Chondrocyte (in vitro differentiated cells): ENCODE measurements at regions not wholly inside any gene's neighbourhood (a gene's known extent, or its start where the extent isn't known, plus 50 kb on each side); places are given as distances from the start of the nearest gene placed in this dataset.
"Not testable (repeated sequence)": the region's sequence is repeated elsewhere in the genome, so short reads cannot be mapped to it uniquely, and the experiment has no call there.

ENCODE experiments used
- DNase-seq: peaks from one replicate; pipeline ENCODE4 v3.0.0; 2021; ENCODE audit warnings: mixed read lengths, low spot score
- H3K27ac Mint-ChIP-seq: one replicate; pipeline ENCODE4 v1.8.0; 2021; ENCODE audit warnings: mild to moderate bottlenecking, moderate library complexity, mixed read lengths; ENCODE audit not compliant: unreplicated experiment
- H3K27me3 Mint-ChIP-seq: 2 replicates; pipeline ENCODE4 v1.8.0; 2021; ENCODE audit warnings: low read depth, mixed read lengths
- H3K36me3 Mint-ChIP-seq: 2 replicates; pipeline ENCODE4 v1.8.0; 2021; ENCODE audit warnings: low read depth, mixed read lengths
- H3K4me1 Mint-ChIP-seq: 2 replicates; pipeline ENCODE4 v1.8.0; 2021; ENCODE audit warnings: low read depth, mild to moderate bottlenecking, mixed read lengths
- H3K4me3 Mint-ChIP-seq: one replicate; pipeline ENCODE4 v1.8.0; 2021; ENCODE audit warnings: mild to moderate bottlenecking, moderate library complexity, mixed read lengths; ENCODE audit not compliant: unreplicated experiment
- H3K9me3 Mint-ChIP-seq: 2 replicates; pipeline ENCODE4 v1.8.0; 2021; ENCODE audit warnings: low read depth, mixed read lengths
- CTCF ChIP-seq: fragments of 200-600 bp; sonication (generic); IDR thresholded peaks from 2 replicates; pipeline ENCODE4 v1.5.0; 2021; ENCODE audit warnings: antibody characterized with exemption, mild to moderate bottlenecking, moderate library complexity

- no peak for TF ChIP-seq CTCF
- Mint-ChIP-seq H3K9me3 (peaks cover 26% of the 10 kb centered on the region), H3K4me1 (no peaks in the 10 kb centered on the region), H3K27me3 (peaks cover 20% of the 10 kb centered on the region), H3K4me3 (no peak overlapping the region), H3K36me3 (no peaks in the 10 kb centered on the region), H3K27ac (no peak overlapping the region)
- no peak for DNase-seq
These were observed 82.7 kb upstream of the SLC6A11 start for GRCh38 chr3:10733297-10733696.

- DNase-seq, H3K4me3 Mint-ChIP-seq, H3K4me1 Mint-ChIP-seq, H3K36me3 Mint-ChIP-seq, H3K27ac Mint-ChIP-seq: not testable (repeated sequence)
- H3K9me3 Mint-ChIP-seq: peaks cover 20% of the 10 kb centered on the region
- peaks cover 41% of the 10 kb centered on the region for H3K27me3 Mint-ChIP-seq
These were observed 79.6 kb upstream of the SLC6A11 start for GRCh38 chr3:10736444-10736843.

DNA sequence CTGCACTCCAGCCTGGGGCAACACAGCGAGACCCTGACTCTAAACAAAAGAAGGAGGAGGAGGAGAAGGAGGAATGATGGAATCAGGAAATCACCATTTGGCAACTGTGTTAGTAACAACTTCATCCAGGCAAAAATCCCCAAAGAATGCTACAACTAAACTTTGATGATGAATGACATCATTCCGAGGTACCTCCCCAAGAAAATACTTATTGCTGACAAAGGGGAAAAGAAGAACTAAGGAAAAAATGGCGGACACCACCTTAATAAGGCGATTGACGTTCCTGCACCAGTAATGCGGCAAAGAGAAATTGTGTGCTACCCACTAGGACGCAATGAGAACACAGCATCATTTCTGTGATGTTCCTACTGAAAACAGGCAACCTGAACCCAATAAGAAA is 78.2 kb upstream of the SLC6A11 start:
- DNase-seq: no peak
- Mint-ChIP-seq H3K27me3 (peaks cover 51% of the 10 kb centered on the region), H3K4me1 (peaks cover 7% of the 10 kb centered on the region), H3K36me3 (no peaks in the 10 kb centered on the region), H3K4me3 (no peak overlapping the region), H3K9me3 (peaks cover 17% of the 10 kb centered on the region), H3K27ac (no peak overlapping the region)
- TF ChIP-seq CTCF: no peak

GRCh38 chr3:10738688-10739372 is 77.2 kb upstream of the SLC6A11 start:
- DNase-seq: no peak
- Mint-ChIP-seq H3K4me1 (peaks cover 7% of the 10 kb centered on the region), H3K4me3 (peak overlapping the region; percentile 37), H3K27me3 (peaks cover 57% of the 10 kb centered on the region), H3K36me3 (no peaks in the 10 kb centered on the region), H3K27ac (no peak overlapping the region), H3K9me3 (peaks cover 8% of the 10 kb centered on the region)
- TF ChIP-seq CTCF: peak; percentile 92

- no peak for TF ChIP-seq CTCF
- Mint-ChIP-seq H3K4me3 (no peak overlapping the region), H3K27me3 (peaks cover 56% of the 10 kb centered on the region), H3K36me3 (no peaks in the 10 kb centered on the region), H3K9me3 (no peaks in the 10 kb centered on the region), H3K4me1 (peaks cover 7% of the 10 kb centered on the region), H3K27ac (no peak overlapping the region)
- DNase-seq: no peak
These were observed 75.1 kb upstream of the SLC6A11 start for GRCh38 chr3:10740954-10741353.
